CD4-positive, alpha-beta T cell treated with Interleukin-17A for 1 hour (primary cell): ENCODE measurements at regions not wholly inside any gene's neighbourhood (a gene's known extent, or its start where the extent isn't known, plus 50 kb on each side); places are given as distances from the start of the nearest gene placed in this dataset.
"Not testable (repeated sequence)": the region's sequence is repeated elsewhere in the genome, so short reads cannot be mapped to it uniquely, and the experiment has no call there.

Experiments
- DNase-seq: peaks from one replicate; pipeline ENCODE4 v3.0.0-alpha.2; 2020

GRCh38 chrX:130555341-130555740 is 153.6 kb downstream of the RBMX2 start:
- no peak for DNase-seq

DNA sequence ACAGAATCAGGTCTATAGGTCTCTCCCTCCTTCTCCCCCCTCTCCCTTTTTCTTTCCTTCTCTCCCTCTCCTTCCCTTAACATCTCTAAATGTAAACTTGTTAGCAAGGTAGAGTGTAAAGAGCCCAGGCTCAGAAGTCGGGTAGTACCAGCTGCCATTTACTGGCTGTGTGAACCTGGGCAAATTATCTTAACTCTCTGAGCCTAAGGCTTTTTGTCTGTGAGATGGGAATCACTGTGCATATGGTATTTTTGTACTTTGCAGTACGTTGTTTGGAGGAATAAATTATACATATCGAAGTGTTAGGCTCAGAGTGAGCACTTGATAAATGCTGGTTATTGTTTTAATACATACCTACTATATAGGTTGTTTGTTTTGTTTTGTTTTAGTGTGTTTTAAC is 154.0 kb downstream of the RBMX2 start:
- no peak for DNase-seq

DNA sequence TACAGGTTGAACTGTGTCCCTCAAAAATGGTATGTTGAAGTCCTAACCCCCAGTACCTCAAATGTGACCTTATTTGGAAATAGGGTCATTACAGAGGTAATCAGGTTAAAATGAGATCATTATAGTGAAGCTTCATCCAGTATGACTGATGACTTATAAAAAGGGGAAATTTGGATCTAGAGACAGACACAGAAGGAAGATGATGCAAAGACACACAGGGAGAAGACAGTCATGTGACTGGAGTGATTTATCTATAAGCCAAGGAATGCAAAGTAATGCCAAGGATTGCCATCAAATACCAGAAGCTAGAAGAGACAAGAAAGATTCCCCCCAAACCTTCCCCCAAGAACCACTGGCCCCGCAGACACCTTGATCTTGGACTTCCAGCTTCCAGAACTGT is 155.2 kb downstream of the RBMX2 start:
- DNase-seq: no peak

DNA sequence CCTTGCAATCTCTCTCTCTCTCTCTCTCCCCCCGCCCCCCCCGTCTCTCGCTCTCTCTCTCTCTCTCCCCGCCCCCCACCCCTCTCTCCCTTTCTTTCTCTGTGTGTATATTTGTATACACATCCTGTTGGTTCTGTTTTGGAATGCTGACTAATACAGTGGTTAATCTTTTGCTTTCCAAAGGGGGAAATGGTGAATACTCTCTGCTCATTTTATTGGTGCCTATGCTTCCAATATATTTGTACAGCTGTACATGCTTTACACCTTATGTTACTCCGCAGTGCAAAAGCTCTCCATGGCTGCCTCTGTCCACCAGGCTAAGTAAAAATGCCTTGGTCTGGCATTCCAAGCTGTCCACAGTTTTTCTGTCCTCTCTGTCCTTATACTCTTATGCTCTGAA is 158.8 kb downstream of the RBMX2 start:
- no peak for DNase-seq

DNA sequence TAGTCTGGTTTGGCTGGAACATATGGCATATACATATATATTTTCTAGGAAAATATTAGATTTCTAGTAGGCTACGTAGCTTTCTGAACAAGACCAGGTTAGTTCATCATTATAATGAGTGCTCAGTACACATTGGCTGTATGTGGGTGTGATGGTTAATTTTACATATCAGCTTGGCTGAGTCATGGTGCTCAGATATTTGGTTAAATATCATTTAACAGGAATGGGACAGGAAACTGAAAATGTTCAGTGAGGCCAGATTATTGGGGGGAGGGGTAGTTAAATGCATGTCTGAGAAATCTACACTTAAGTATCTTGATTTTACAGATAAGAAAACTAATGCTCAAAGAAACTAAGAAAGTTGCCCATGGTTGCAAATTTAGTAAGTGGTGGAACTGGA is 160.1 kb downstream of the RBMX2 start:
- DNase-seq: no peak

DNA sequence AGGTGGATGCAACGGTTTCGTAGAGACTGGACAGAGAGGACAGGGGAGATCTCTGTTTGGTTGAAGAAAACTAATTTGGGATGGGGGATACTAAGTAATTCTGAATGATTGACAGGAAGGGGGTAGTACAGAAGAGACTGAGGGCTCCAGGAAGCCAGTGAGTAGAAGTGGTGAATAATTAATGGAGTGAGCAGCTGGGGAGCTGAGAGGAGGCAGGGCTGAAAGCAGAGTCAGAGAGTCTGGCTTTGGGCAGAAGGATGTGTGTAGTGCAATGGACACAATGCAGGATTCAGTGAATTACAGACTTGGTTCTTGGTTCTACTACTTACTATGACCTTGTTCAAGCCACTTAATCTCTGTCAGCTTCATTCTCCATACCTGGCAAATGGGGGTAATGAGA is 161.7 kb downstream of the RBMX2 start:
- no peak for DNase-seq

DNA sequence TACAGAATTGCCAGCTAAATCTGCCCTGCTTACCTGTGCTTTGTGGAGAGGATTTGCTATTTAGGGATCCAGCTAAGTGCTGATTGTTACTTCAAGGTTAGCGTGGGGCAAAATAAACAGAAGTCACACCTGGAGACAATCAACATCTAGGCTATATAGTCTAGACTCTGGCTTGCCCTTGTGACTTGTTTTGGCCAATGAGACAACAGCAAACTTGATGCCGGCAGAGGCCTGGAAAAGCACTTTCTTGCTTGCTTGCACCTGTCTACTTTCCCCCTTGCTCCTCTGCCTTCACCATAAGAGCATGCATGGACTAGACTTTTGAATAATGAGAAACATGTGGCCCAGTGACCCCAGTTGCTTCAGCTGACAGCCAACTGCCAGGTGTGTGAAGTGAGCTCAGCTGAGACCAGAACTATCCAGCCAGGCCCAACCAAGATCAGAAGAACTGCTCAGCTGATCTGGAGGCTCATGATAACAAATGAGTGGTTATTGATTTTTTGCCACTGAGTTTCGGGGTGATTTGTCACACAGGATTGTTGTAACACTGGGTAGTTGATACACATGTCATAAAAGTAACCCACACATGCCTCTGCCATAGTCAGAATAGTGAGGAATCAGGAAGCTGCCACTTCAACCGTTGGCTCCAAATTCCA is 164.4 kb downstream of the RBMX2 start:
- no peak for DNase-seq

- not testable (repeated sequence) for DNase-seq
These were observed 171.2 kb downstream of the RBMX2 start for GRCh38 chrX:130573030-130573429.
